ENCODE measurements at regions not wholly inside any gene's neighbourhood (a gene's known extent, or its start where the extent isn't known, plus 50 kb on each side); places are given as distances from the start of the nearest gene placed in this dataset.

DNA sequence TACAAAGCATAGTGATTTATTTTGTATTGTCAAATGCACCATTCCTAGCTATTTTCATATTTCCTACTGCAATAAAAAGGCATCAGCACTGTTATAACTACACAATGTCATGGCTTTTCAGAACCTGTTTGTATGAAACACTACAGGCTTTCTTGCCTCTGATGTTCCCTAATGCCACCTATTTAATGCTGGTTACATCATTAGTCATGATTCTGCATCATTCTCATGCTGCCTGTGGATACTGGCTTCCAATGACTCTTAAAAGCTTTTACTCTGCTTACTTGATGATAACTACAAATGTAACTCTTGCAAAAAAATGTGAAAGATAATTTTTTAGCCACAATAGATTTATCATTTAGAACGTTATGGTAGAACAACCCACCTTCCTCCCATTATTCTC is 529.4 kb downstream of the HTR7 start:
- Histone ChIP-seq H3K36me3 (replicated peaks in 1 of 2; ENCODE audit: insufficient read depth in 1 of 2, low read depth in 2 of 2) (no peaks in the 10 kb centered on the region), H3K27me3 (no peaks in the 10 kb centered on the region), H3K4me3 (no peak overlapping the region), H3K4me1 (no peaks in the 10 kb centered on the region), H3K27ac (no peak overlapping the region), H3K9me3 (no peaks in the 10 kb centered on the region)
- WGBS, 2 donors, result 37 to 58% methylated on average over 1 of the region's 1 CpG
- TF ChIP-seq, protein P1, sequence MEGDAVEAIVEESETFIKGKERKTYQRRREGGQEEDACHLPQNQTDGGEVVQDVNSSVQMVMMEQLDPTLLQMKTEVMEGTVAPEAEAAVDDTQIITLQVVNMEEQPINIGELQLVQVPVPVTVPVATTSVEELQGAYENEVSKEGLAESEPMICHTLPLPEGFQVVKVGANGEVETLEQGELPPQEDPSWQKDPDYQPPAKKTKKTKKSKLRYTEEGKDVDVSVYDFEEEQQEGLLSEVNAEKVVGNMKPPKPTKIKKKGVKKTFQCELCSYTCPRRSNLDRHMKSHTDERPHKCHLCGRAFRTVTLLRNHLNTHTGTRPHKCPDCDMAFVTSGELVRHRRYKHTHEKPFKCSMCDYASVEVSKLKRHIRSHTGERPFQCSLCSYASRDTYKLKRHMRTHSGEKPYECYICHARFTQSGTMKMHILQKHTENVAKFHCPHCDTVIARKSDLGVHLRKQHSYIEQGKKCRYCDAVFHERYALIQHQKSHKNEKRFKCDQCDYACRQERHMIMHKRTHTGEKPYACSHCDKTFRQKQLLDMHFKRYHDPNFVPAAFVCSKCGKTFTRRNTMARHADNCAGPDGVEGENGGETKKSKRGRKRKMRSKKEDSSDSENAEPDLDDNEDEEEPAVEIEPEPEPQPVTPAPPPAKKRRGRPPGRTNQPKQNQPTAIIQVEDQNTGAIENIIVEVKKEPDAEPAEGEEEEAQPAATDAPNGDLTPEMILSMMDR (IDR thresholded peaks at IDR 0.05), result no peak
- no peak for DNase-seq
- no peak for ATAC-seq
- intact Hi-C loops (cut with DNase I), result no loop called here

DNA sequence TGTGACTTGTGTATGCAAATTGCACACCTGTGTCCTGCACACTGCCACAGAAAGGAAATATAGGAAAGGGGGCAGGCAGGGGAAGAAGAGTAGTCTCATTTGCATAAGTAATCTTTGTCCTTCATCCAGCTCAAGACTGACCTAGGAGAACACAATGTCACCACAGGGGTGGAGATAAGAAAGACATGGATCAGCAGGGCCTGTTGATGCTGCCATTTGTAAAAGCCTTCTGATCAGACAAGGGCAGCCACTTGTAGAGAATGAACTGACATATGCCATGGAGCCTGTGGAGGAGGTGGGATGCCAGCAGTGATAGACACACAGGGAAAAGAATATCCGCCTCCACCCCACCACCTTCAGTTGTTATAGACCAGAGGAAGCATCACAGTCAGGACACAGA is 528.9 kb downstream of the HTR7 start:
- H3K27me3 ChIP-seq, result no peaks in the 10 kb centered on the region
- intact Hi-C loops (cut with DNase I), result no loop called here
- no peaks in the 10 kb centered on the region for H3K36me3 ChIP-seq (replicated peaks in 1 of 2; ENCODE audit: insufficient read depth in 1 of 2, low read depth in 2 of 2)
- TF ChIP-seq, protein P1 (IDR thresholded peaks at IDR 0.05), result no peak
- no peak for TF ChIP-seq POLR2A (IDR thresholded peaks at IDR 0.05)
- no peaks in the 10 kb centered on the region for H3K4me1 ChIP-seq
- H3K4me3 ChIP-seq, result no peak overlapping the region
- no peak overlapping the region for H3K27ac ChIP-seq
- H3K9me3 ChIP-seq, result no peaks in the 10 kb centered on the region
- ATAC-seq, result no peak
- WGBS, 2 donors, result 79 to 89% methylated on average over 1 of the region's 1 CpG
- no peak for DNase-seq

DNA sequence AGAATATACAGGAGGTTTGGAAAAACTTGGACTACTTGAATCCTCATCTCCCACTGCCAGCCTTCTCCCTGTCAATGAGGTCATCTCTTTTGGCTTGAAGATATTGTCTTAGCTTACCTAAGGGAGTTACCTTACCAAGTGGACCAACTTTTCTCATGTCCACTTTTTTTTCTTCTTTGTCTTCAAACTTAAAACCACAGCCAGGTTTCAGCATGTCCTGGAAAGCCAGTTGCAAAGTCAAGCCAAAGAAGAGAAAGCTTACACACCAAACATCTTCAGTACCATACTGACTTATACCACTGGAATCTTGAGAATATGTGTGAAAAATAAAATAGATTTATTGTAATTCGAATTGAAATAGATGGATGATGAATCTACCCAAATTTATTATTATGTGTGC is 520.5 kb downstream of the HTR7 start:
- Histone ChIP-seq H3K36me3 (replicated peaks in 1 of 2; ENCODE audit: insufficient read depth in 1 of 2, low read depth in 2 of 2) (no peaks in the 10 kb centered on the region), H3K4me1 (no peaks in the 10 kb centered on the region), H3K9me3 (no peaks in the 10 kb centered on the region), H3K27me3 (no peaks in the 10 kb centered on the region), H3K27ac (no peak overlapping the region), H3K4me3 (no peak overlapping the region)
- ATAC-seq, result no peak
- intact Hi-C loops (cut with DNase I), result no loop called here
- no peak for DNase-seq
- WGBS, 2 donors, result 15 to 34% methylated on average over 1 of the region's 1 CpG
- TF ChIP-seq, protein P1 (IDR thresholded peaks at IDR 0.05), result no peak

DNA sequence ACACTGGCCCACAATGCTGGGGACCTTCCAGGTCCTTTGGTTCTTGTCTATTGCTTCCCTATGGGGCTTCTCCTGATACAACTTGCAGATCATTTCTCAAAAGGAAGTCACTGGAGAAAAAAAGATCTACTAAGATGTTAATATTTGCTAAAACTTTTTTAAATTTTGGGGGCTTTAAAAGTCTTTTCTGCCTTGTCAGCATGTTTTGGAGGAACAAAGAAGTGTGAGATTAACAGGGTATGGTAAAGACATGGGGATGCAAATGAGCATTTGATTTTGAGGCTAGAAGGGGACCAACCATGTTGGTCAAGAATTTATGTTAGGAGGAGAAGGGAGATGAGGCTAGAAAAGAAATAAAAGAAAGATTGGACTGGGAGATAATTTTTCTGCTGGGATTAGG is 515.4 kb downstream of the HTR7 start:
- no peak for DNase-seq
- TF ChIP-seq, protein P1 (IDR thresholded peaks at IDR 0.05), result no peak
- TF ChIP-seq POLR2A (IDR thresholded peaks at IDR 0.05), result no peak
- ATAC-seq, result no peak
- H3K9me3 ChIP-seq, result no peaks in the 10 kb centered on the region
- no peaks in the 10 kb centered on the region for H3K36me3 ChIP-seq (replicated peaks in 1 of 2; ENCODE audit: insufficient read depth in 1 of 2, low read depth in 2 of 2)
- intact Hi-C loops (cut with DNase I), result no loop called here
- no peaks in the 10 kb centered on the region for H3K4me1 ChIP-seq
- H3K27me3 ChIP-seq, result no peaks in the 10 kb centered on the region
- H3K27ac ChIP-seq, result no peak overlapping the region
- no peak overlapping the region for H3K4me3 ChIP-seq

DNA sequence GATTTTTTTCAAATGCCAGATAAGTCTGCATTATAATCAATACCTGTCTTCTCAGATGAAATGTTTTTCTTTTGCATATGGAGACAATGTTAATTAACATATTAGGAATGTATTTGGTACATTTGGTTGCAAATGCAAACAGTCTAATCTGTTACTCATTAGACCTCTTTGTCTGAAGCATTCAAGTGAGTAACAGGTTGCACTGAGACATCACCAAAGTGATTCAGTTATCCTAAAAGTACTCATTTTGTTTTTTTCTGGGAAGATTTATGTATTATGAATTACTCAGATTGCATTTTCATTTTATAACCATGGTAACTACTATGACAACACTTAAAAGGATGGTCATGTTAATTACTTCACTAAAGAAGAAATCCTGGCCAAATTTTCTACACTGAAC is 513.6 kb downstream of the HTR7 start:
- Histone ChIP-seq H3K4me3 (no peak overlapping the region), H3K9me3 (no peaks in the 10 kb centered on the region), H3K27me3 (no peaks in the 10 kb centered on the region), H3K36me3 (replicated peaks in 1 of 2; ENCODE audit: insufficient read depth in 1 of 2, low read depth in 2 of 2) (no peaks in the 10 kb centered on the region), H3K27ac (no peak overlapping the region), H3K4me1 (no peaks in the 10 kb centered on the region)
- DNase-seq (no peak), ATAC-seq (no peak)
- TF ChIP-seq POLR2A (IDR thresholded peaks at IDR 0.05), result no peak
- TF ChIP-seq, protein P1 (IDR thresholded peaks at IDR 0.05), result no peak
- intact Hi-C loops (cut with DNase I), result no loop called here

All from body of pancreas (tissue), 4 donors.